ENCODE measurements at regions not wholly inside any gene's neighbourhood (a gene's known extent, or its start where the extent isn't known, plus 50 kb on each side); places are given as distances from the start of the nearest gene placed in this dataset.
"Not testable (repeated sequence)": the region's sequence is repeated elsewhere in the genome, so short reads cannot be mapped to it uniquely, and the experiment has no call there.

DNA sequence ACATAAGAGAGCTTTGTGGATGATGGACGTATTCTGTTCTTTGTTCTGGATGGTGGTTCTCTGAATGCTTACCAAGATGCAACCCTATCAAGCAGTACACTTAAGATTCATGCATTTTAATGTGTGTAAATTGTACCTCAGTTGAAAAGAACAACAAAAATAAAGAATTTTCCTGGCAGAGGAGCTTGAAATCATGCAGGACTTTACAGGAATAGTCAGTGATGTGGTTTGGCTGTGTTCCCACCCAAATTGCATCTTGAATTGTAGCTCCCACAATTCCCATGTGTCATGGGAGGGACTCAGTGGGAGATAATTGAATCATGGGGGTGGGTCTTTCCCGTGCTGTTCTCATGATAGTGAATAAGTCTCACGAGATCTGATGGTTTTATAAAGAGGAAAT, 430.6 kb upstream of the ASIC2 start:
- CTCF ChIA-PET = interaction anchor here (1.2 kb wide), 1 partner anchor 27 kb away, joined by 6 read pairs; no protein-coding TSS in a partner anchor
- H3K9me3 ChIP-seq (replicated peaks; ENCODE audit: control insufficient read depth, insufficient read depth, low read length); H3K79me2 ChIP-seq (ENCODE audit: control insufficient read depth, insufficient read depth, low read length); POLR2A ChIA-PET; FAIRE-seq; H4K20me1 ChIP-seq (replicated peaks; ENCODE audit: control insufficient read depth, extremely low read depth, insufficient read depth, low read length); H3K27me3 ChIP-seq (ENCODE audit: control insufficient read depth in 2 of 2, insufficient read depth in 2 of 2, low read length in 2 of 2); BruUV-seq (replicated peaks); DNase-seq (ENCODE audit: low read depth, low spot score); H3K27ac ChIP-seq (ENCODE audit: insufficient read depth, low read depth, low read length); H3K36me3 ChIP-seq (ENCODE audit: control insufficient read depth in 2 of 2, extremely low read depth in 1 of 2, insufficient read depth in 2 of 2, low read length in 2 of 2); H3K9ac ChIP-seq (replicated peaks; ENCODE audit: extremely low read depth, insufficient read depth, low read length); intact Hi-C loops (cut with micrococcal nuclease); H2AFZ ChIP-seq (ENCODE audit: low read depth, low read length); H3K4me1 ChIP-seq (ENCODE audit: control insufficient read depth, extremely low read depth, insufficient read depth, low read length); H3K4me3 ChIP-seq (replicated peaks in 1 of 3; ENCODE audit: insufficient read depth in 1 of 3, low read depth in 1 of 3, low read length in 3 of 3); H3K9me1 ChIP-seq (replicated peaks; ENCODE audit: control insufficient read depth, extremely low read depth, insufficient read depth, low read length); dilution Hi-C loops (cut with MboI; ENCODE audit: extremely low pct_ligation_motif_present, low sequenced_read_pairs); H3K4me2 ChIP-seq (ENCODE audit: insufficient read depth, low read length): not testable (repeated sequence)

- ChIA-PET CTCF (interaction anchor here (1.1 to 1.7 kb wide), 3 partner anchors 25 to 53 kb away, joined by 4 to 16 read pairs (median 14); no protein-coding TSS in a partner anchor), POLR2A (no interaction called here)
- H2AFZ ChIP-seq (ENCODE audit: low read depth, low read length) = no peak overlapping the region
- H3K36me3 ChIP-seq (ENCODE audit: control insufficient read depth in 2 of 2, extremely low read depth in 1 of 2, insufficient read depth in 2 of 2, low read length in 2 of 2) = no peaks in the 10 kb centered on the region
- H3K9me1 ChIP-seq (replicated peaks; ENCODE audit: control insufficient read depth, extremely low read depth, insufficient read depth, low read length) = no peaks in the 10 kb centered on the region
- TF ChIP-seq, protein P1, sequence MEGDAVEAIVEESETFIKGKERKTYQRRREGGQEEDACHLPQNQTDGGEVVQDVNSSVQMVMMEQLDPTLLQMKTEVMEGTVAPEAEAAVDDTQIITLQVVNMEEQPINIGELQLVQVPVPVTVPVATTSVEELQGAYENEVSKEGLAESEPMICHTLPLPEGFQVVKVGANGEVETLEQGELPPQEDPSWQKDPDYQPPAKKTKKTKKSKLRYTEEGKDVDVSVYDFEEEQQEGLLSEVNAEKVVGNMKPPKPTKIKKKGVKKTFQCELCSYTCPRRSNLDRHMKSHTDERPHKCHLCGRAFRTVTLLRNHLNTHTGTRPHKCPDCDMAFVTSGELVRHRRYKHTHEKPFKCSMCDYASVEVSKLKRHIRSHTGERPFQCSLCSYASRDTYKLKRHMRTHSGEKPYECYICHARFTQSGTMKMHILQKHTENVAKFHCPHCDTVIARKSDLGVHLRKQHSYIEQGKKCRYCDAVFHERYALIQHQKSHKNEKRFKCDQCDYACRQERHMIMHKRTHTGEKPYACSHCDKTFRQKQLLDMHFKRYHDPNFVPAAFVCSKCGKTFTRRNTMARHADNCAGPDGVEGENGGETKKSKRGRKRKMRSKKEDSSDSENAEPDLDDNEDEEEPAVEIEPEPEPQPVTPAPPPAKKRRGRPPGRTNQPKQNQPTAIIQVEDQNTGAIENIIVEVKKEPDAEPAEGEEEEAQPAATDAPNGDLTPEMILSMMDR (IDR thresholded peaks at IDR 0.05; ENCODE audit: extremely low read depth in 1 of 2, insufficient read depth in 1 of 2, low read depth in 1 of 2, low read length in 2 of 2) = peak; percentile 64 to 86
- no peak for TF ChIP-seq JUN (IDR thresholded peaks at IDR 0.05; ENCODE audit: borderline replicate concordance, insufficient read depth, insufficient read length, low read depth)
- no peak overlapping the region for H3K9ac ChIP-seq (replicated peaks; ENCODE audit: extremely low read depth, insufficient read depth, low read length)
- peak; percentile 24 for DNase-seq (ENCODE audit: low read depth, low spot score)
- no peaks in the 10 kb centered on the region for H3K27me3 ChIP-seq (ENCODE audit: control insufficient read depth in 2 of 2, insufficient read depth in 2 of 2, low read length in 2 of 2)
- no peaks in the 10 kb centered on the region for H3K9me3 ChIP-seq (replicated peaks; ENCODE audit: control insufficient read depth, insufficient read depth, low read length)
- FAIRE-seq = peak; percentile 68
- BruUV-seq (replicated peaks) = no TSS peak
- dilution Hi-C loops (cut with MboI; ENCODE audit: extremely low pct_ligation_motif_present, low sequenced_read_pairs) (no loop called here), intact Hi-C loops (cut with micrococcal nuclease) (loop anchor here (1.0 kb wide), 1 partner anchor 26 kb away; no protein-coding TSS in a partner anchor)
- no peak overlapping the region for H3K27ac ChIP-seq (ENCODE audit: insufficient read depth, low read depth, low read length)
- H3K4me3 ChIP-seq (replicated peaks in 1 of 3; ENCODE audit: insufficient read depth in 1 of 3, low read depth in 1 of 3, low read length in 3 of 3) = no peak overlapping the region
- no peaks in the 10 kb centered on the region for H4K20me1 ChIP-seq (replicated peaks; ENCODE audit: control insufficient read depth, extremely low read depth, insufficient read depth, low read length)
- no peak overlapping the region for H3K4me2 ChIP-seq (ENCODE audit: insufficient read depth, low read length)
- no peaks in the 10 kb centered on the region for H3K4me1 ChIP-seq (ENCODE audit: control insufficient read depth, extremely low read depth, insufficient read depth, low read length)
- no peaks in the 10 kb centered on the region for H3K79me2 ChIP-seq (ENCODE audit: control insufficient read depth, insufficient read depth, low read length)
Observed at GRCh38 chr17:33725675-33726271, 432.7 kb upstream of the ASIC2 start.

All from endothelial cell of umbilical vein (primary cell).